HG03159 (cell line): ENCODE measurements at regions not wholly inside any gene's neighbourhood (a gene's known extent, or its start where the extent isn't known, plus 50 kb on each side); places are given as distances from the start of the nearest gene placed in this dataset.
"Not testable (repeated sequence)": the region's sequence is repeated elsewhere in the genome, so short reads cannot be mapped to it uniquely, and the experiment has no call there.

Experiments
- ATAC-seq: cut with Tn5 transposase; IDR thresholded peaks from one replicate; pipeline ENCODE4 v1.9.1; 2021; ENCODE audit warnings: mild to moderate bottlenecking, moderate library complexity; ENCODE audit not compliant: unreplicated experiment

GRCh38 chr3:20424086-20424485, 238.1 kb upstream of the SGO1 start:
- ATAC-seq, result no peak

GRCh38 chr3:20422391-20422790, 236.4 kb upstream of the SGO1 start:
- no peak for ATAC-seq

DNA sequence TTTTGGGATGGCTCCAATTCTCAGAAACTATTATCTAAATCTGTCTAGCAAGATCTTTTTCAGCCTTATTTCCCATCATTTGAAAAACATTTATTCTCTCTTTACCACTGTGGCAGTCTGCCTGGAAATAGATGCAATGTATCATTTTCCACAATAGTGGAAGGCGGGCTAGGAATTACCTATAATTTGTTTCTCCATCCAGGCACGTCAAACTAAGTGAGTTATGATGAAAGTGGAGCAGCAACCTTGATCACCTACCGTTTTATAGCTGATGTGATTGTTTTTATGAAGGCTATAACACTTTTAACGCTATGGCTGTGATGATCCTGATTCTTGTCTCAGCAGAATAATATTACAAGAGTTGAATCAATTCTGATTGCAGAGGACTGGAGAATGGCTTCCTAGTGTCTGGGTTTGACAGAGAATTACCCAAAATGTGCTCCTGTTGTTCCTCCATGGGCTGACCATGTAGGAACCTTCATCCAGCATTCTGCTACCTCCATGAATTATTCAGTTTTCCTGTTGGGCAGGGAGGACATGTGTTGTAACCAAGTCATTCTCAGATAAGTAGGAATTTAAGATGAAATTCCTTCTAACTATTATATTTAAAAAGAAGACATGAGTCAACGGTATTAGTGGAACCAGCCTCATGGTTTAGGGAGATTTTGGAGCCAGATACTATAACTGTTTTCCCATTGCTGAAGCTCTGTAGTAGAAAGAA, 231.5 kb upstream of the SGO1 start:
- no peak for ATAC-seq

DNA sequence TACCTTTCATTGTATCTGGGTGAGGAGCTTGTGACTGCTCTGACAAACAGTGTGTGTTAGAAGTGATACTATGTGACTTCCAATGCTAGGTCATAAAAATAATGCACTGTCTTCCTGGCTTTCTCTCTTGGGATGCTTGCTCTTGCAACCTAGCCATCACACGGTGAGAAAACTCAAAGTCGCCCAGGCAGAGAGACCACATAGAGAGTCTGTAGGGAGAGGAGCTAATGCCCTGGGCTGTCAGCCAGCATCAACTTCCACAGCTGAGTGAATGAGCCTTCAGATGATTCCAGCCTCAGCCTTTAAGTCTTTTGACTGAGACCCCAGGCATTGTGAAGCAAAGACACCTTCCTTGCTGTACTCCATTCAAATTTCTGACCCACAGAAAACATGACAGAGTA, 220.6 kb upstream of the SGO1 start:
- no peak for ATAC-seq

GRCh38 chr3:20405744-20406143, 219.7 kb upstream of the SGO1 start:
- no peak for ATAC-seq

GRCh38 chr3:20405231-20405630, 219.2 kb upstream of the SGO1 start:
- no peak for ATAC-seq

- ATAC-seq, result no peak
These were observed 218.7 kb upstream of the SGO1 start for GRCh38 chr3:20404741-20405100.

- no peak for ATAC-seq
These were observed 218.2 kb upstream of the SGO1 start for GRCh38 chr3:20403986-20404740.

DNA sequence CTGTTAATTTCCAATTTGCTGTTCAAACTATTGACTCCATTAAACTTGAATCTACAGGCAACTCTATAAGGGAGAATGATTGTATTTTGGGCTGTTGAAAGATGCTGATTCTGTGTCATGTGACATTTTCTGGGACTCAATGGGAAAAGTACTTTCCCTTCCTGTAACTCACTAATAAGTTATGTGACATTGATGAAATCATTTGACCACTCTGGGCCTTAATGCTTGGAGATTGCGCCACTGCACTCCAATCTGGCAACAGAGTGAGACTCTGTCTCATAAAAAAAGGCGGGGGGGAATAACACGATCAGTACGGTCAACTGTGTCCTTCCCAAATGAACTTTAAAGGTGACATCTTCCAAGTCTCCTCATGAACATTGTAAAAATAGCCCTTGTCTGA, 215.2 kb upstream of the SGO1 start:
- no peak for ATAC-seq

DNA sequence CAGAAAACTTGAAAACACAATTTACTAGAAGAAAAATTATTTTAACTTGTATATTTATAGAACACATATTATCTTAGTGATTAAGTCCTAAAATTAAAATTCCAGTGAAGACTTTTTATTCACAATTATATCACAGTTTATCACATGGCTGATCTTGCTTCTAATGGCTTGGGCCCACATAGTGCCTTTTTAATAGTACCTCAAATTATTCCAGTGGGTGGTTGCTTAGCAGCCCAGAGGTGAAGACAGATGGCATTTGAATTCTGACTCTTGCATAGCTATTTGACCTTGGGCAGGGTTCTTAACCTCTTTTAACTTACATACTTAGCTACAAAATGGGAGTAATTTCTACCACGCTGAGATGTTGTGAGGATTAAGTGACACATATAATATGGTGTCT, 214.7 kb upstream of the SGO1 start:
- ATAC-seq, result no peak

DNA sequence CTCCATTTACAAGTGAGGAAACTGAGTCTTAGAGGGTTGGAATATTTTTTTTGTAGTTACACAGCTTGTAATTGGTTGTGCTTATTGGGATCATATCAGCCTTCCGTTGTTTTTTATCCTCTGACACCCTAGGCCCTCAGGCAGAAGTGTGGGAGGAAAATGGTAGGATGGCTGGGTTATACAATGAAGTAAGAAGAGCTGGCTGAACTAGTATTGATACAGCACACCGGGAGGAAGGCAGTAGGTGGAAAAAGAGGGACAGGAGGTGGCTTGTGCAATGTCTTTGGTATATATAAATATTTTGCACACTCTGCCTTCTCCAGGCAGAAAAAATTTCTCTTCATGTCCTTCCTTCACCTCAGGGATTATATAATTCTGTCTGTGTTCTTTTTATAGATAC, 214.3 kb upstream of the SGO1 start:
- no peak for ATAC-seq

GRCh38 chr3:20396335-20396734, 210.3 kb upstream of the SGO1 start:
- no peak for ATAC-seq

- ATAC-seq, result no peak
These were observed 209.7 kb upstream of the SGO1 start for GRCh38 chr3:20395692-20396091.

- no peak for ATAC-seq
These were observed 208.2 kb upstream of the SGO1 start for GRCh38 chr3:20394243-20394642.

GRCh38 chr3:20391644-20392043, 205.6 kb upstream of the SGO1 start:
- ATAC-seq, result no peak

- ATAC-seq, result no peak
These were observed 203.0 kb upstream of the SGO1 start for GRCh38 chr3:20388971-20389370.

DNA sequence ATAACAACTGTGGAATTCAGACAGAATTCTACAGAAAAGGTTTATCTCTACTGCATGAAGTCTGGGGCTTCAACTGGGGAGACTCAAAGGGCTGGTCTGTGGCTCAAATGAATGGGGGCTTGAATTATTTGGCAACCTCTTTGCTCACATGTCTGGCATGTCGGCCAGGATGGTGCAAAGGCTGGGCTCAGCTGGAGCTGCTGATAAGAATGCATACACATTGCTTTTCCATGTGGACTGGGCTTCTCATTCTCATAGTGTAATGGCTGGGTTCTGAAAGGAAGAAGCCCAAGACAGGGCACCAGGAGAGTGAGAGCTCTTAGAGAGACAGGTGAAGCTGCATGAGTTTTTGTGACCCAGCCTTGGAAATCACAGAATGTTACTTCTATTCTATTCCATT, 194.3 kb upstream of the SGO1 start:
- no peak for ATAC-seq

DNA sequence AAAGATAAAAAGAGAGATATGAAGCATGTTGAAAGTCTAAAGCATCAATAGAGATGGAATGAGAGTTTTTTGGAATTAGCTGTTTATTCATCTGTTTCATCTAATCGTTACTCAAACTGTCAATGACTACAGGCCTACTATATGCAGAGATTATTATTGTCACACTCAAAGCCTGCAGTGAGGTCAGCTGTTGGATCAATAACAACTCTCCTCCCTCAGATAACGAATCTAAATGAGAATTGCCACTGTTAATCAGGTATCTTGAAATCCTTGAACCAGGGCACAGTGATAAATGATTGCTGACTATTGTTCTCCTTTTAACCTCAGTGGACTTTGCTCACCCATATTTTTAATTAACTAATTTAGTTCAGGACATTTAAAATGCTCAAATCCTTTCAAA, 192.3 kb upstream of the SGO1 start:
- ATAC-seq, result no peak

- ATAC-seq, result no peak
These were observed 190.7 kb upstream of the SGO1 start for GRCh38 chr3:20376665-20377217.

DNA sequence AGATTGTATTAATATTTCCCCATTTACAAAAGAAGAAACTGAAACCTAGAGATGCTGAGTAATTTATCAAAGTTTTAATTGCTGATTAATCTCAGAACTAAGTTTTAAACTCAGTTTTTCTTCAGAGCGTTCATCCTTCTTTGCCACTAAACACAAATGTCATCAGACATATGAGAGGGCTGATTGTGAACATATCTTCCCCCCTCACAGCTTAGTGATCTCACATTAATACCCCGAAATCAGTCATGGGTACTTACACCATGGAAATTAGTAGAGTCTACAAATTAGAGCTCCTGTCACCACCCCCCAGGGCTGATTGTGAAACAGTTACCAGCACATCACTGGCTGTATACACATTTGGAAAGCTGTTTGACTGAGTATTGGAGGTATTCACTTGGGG, 189.3 kb upstream of the SGO1 start:
- no peak for ATAC-seq

DNA sequence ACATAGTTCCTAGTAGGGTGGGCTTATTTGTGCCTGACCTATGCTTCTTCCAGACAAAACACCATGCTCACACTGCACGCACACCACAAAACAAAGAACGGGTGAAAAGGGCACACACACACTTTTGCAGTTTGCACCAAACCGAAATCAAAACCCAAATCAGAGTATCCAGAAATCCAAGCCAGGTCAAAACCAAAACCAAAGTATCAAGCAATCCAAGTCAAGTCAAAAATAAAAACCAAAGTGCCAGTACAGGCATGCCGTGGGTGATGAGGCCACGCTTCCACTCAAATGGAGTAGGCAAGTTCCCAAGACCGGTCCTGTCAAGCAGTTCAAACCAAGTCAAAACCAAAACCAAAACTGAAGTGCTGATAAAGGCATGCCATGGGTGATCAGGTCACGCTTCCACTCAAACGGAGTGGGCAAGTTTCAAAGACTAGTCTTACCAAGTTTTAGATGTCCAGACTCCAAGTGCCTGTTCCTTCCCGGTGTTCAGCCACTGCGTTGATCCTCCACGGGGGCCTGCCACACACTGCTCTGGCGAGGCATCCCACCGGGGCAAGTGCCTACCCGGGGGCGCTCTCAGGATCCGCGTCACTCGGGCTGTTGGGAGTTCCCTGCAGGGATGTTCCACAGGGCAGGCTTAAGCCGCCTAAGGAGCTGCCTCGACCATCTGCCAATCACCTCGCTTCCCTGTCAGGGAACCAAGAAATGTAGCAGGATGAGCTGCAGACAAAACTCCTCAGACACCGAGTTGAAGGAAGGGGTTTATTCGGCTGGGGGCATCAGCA, 184.5 kb upstream of the SGO1 start:
- not testable (repeated sequence) for ATAC-seq

- no peak for ATAC-seq
These were observed 175.0 kb upstream of the SGO1 start for GRCh38 chr3:20361000-20361399.
